ENCODE measurements at regions not wholly inside any gene's neighbourhood (a gene's known extent, or its start where the extent isn't known, plus 50 kb on each side); places are given as distances from the start of the nearest gene placed in this dataset.

DNA sequence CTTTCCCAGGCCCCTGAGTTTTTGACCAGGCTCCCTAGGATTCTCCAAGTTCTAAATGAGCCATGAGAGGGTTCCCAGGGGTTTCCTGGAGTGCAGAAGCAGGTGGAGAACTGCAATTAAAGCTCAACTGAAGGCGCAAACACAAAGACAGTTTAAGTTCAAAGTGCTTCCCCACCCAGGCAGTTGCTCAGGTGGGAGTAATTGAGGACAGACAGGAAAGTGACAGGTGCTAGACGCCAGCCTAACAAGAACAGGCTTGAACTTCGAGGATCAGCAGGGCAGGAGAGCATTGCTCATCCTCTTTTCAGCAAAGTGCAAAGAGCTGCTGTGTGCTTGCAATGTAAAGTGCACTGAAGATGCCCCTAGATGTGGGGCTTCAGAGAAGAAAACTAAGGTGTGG is 77.2 kb upstream of the ST8SIA3 start:
- no peak for DNase-seq
- Histone ChIP-seq H4K5ac (ENCODE audit: insufficient read length, low read depth, low read length) (no peak overlapping the region), H3K79me2 (ENCODE audit: insufficient read depth, low read length) (no peaks in the 10 kb centered on the region), H3K18ac (ENCODE audit: insufficient read length, low read depth, low read length) (no peak overlapping the region), H3T11ph (ENCODE audit: low read length) (no peak overlapping the region), H3K23me2 (ENCODE audit: insufficient read length, low read depth, low read length, poor library complexity, severe bottlenecking) (no peaks in the 10 kb centered on the region), H3K79me1 (ENCODE audit: insufficient read depth, low read depth, low read length, poor library complexity, severe bottlenecking) (no peaks in the 10 kb centered on the region), H2AK5ac (ENCODE audit: insufficient read length, low read length) (no peak overlapping the region), H2BK12ac (ENCODE audit: insufficient read length, low read depth, low read length) (no peak overlapping the region), H3K9ac (ENCODE audit: extremely low read depth, insufficient read length, low read length) (no peak overlapping the region), H2AFZ (ENCODE audit: low read length) (no peak overlapping the region), H3K27ac (ENCODE audit: insufficient read length, low read depth, low read length) (no peak overlapping the region), H3K56ac (ENCODE audit: insufficient read length, low read depth, low read length) (no peak overlapping the region), H2BK15ac (ENCODE audit: low read depth, low read length) (no peak overlapping the region), H2BK20ac (ENCODE audit: low read depth, low read length, poor library complexity, severe bottlenecking) (no peak overlapping the region), H4K8ac (replicated peaks; ENCODE audit: insufficient read length, low read depth, low read length) (no peak overlapping the region), H3K23ac (ENCODE audit: insufficient read length, low read depth, low read length) (no peak overlapping the region), H3K27me3 (ENCODE audit: insufficient read depth, low read length) (no peaks in the 10 kb centered on the region), H3K4me2 (ENCODE audit: insufficient read depth, insufficient read length, low read length) (no peak overlapping the region), H3K4me1 (ENCODE audit: insufficient read depth, low read length) (no peaks in the 10 kb centered on the region), H3K4ac (ENCODE audit: low read depth, low read length) (no peak overlapping the region), H2BK120ac (ENCODE audit: low read depth, low read length, poor library complexity, severe bottlenecking) (no peak overlapping the region), H3K14ac (ENCODE audit: insufficient read depth, low read length) (no peak overlapping the region), H4K91ac (ENCODE audit: insufficient read length, low read depth, low read length) (no peak overlapping the region), H3K9me3 (ENCODE audit: control insufficient read depth, low read depth, low read length) (no peaks in the 10 kb centered on the region), H4K20me1 (ENCODE audit: control insufficient read depth, insufficient read depth, insufficient read length) (no peaks in the 10 kb centered on the region), H2BK5ac (ENCODE audit: insufficient read length, low read length) (no peak overlapping the region)
- Mint-ChIP-seq H3K9me3 (no peaks in the 10 kb centered on the region), H3K27ac (no peak overlapping the region), H3K27me3 (ENCODE audit: low read depth) (peaks cover 6% of the 10 kb centered on the region), H3K4me3 (no peak overlapping the region), H3K36me3 (ENCODE audit: insufficient read depth in 1 of 3, low read depth in 3 of 3) (no peaks in the 10 kb centered on the region; a peak in 1 of 7 replicates), H3K4me1 (peaks cover 0 to 23% of the 10 kb centered on the region in 2 experiments)
- TF ChIP-seq, protein P1, sequence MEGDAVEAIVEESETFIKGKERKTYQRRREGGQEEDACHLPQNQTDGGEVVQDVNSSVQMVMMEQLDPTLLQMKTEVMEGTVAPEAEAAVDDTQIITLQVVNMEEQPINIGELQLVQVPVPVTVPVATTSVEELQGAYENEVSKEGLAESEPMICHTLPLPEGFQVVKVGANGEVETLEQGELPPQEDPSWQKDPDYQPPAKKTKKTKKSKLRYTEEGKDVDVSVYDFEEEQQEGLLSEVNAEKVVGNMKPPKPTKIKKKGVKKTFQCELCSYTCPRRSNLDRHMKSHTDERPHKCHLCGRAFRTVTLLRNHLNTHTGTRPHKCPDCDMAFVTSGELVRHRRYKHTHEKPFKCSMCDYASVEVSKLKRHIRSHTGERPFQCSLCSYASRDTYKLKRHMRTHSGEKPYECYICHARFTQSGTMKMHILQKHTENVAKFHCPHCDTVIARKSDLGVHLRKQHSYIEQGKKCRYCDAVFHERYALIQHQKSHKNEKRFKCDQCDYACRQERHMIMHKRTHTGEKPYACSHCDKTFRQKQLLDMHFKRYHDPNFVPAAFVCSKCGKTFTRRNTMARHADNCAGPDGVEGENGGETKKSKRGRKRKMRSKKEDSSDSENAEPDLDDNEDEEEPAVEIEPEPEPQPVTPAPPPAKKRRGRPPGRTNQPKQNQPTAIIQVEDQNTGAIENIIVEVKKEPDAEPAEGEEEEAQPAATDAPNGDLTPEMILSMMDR (conservative IDR thresholded peaks at IDR 0.05), result no peak
- no CpG with 5 or more reads among the region's 3 CpGs for WGBS (ENCODE audit: extremely low coverage, insufficient read length, low lambda C conversion rate)
